ENCODE measurements at regions not wholly inside any gene's neighbourhood (a gene's known extent, or its start where the extent isn't known, plus 50 kb on each side); places are given as distances from the start of the nearest gene placed in this dataset.

GRCh38 chr4:60365176-60365575 lies 835.0 kb upstream of the ADGRL3 start:
- Histone ChIP-seq H3K4me1 (replicated peaks in 1 of 2) (no peaks in the 10 kb centered on the region), H3K9me3 (replicated peaks in 1 of 3) (no peaks in the 10 kb centered on the region), H3K27me3 (no peaks in the 10 kb centered on the region), H3K4me3 (no peak overlapping the region), H3K27ac (no peak overlapping the region), H3K36me3 (replicated peaks in 1 of 2) (no peaks in the 10 kb centered on the region)
- TF ChIP-seq CTCF (IDR thresholded peaks at IDR 0.05) (no peak), POLR2A (IDR thresholded peaks at IDR 0.05) (no peak)
- 70 to 77% (median 75%) methylated on average over 3 of the region's 3 CpGs for WGBS, 4 donors
- intact Hi-C loops (cut with DNase I), result no loop called here
- DNase-seq, result no peak

- H3K27me3 ChIP-seq, result no peaks in the 10 kb centered on the region
- no peaks in the 10 kb centered on the region for H3K9me3 ChIP-seq (replicated peaks in 1 of 3)
- intact Hi-C loops (cut with DNase I), result no loop called here
- no peak for DNase-seq
- H3K27ac ChIP-seq, result no peak overlapping the region
- WGBS, 4 donors, result 74 to 87% (median 83%) methylated on average over 2 of the region's 2 CpGs
- no peaks in the 10 kb centered on the region for H3K4me1 ChIP-seq (replicated peaks in 1 of 2)
- no peak overlapping the region for H3K4me3 ChIP-seq
- TF ChIP-seq POLR2A (IDR thresholded peaks at IDR 0.05), result no peak
- TF ChIP-seq CTCF (IDR thresholded peaks at IDR 0.05), result no peak
- H3K36me3 ChIP-seq (replicated peaks in 1 of 2), result no peaks in the 10 kb centered on the region
Observed at GRCh38 chr4:60366661-60367060, 833.5 kb upstream of the ADGRL3 start.

- DNase-seq, result no peak
- H3K27me3 ChIP-seq, result no peaks in the 10 kb centered on the region
- 71 to 100% (median 86%) methylated on average over 1 of the region's 1 CpG for WGBS, 4 donors
- TF ChIP-seq CTCF (IDR thresholded peaks at IDR 0.05), result no peak
- TF ChIP-seq POLR2A (IDR thresholded peaks at IDR 0.05), result no peak
- H3K4me3 ChIP-seq, result no peak overlapping the region
- no peaks in the 10 kb centered on the region for H3K36me3 ChIP-seq (replicated peaks in 1 of 2)
- no peak overlapping the region for H3K27ac ChIP-seq
- H3K4me1 ChIP-seq (replicated peaks in 1 of 2), result no peaks in the 10 kb centered on the region
- no peaks in the 10 kb centered on the region for H3K9me3 ChIP-seq (replicated peaks in 1 of 3)
- intact Hi-C loops (cut with DNase I), result no loop called here
Observed at GRCh38 chr4:60368986-60369385, 831.1 kb upstream of the ADGRL3 start.

GRCh38 chr4:60378010-60378409 lies 822.1 kb upstream of the ADGRL3 start:
- intact Hi-C loops (cut with DNase I), result no loop called here
- H3K27me3 ChIP-seq, result no peaks in the 10 kb centered on the region
- H3K27ac ChIP-seq, result no peak overlapping the region
- no peaks in the 10 kb centered on the region for H3K36me3 ChIP-seq (replicated peaks in 1 of 2)
- TF ChIP-seq CTCF (IDR thresholded peaks at IDR 0.05), result no peak
- no peak for TF ChIP-seq POLR2A (IDR thresholded peaks at IDR 0.05)
- 60 to 86% (median 84%) methylated on average over 1 of the region's 1 CpG for WGBS, 4 donors
- H3K9me3 ChIP-seq (replicated peaks in 1 of 3), result no peaks in the 10 kb centered on the region
- H3K4me1 ChIP-seq (replicated peaks in 1 of 2), result no peaks in the 10 kb centered on the region
- H3K4me3 ChIP-seq, result no peak overlapping the region
- no peak for DNase-seq
